Natural killer cell treated with Interleukin-12 subunit alpha and Interleukin-12 subunit beta and Interleukin-15 and Interleukin-18, amount 100 ng/mL, for 72 hours (primary cell): ENCODE measurements at regions not wholly inside any gene's neighbourhood (a gene's known extent, or its start where the extent isn't known, plus 50 kb on each side); places are given as distances from the start of the nearest gene placed in this dataset.

Experiments
- ATAC-seq, 2 donors: fragments of 150-1000 bp; cut with Tn5 transposase in 1 of 2; sonication (Bioruptor Pico), chemical (Tn5 transposase) in 1 of 2; 2 replicates each; pipeline ENCODE4 v1.10.0; 2021
- DNase-seq: peaks from one replicate; pipeline ENCODE4 v3.0.0; 2022; ENCODE audit warnings: low spot score
- H3K27ac Mint-ChIP-seq, 2 donors: 1 replicate in 1 of 2; 2 replicates in 1 of 2; pipeline ENCODE4 v1.8.0; 2022; ENCODE audit warnings: mixed read lengths in 2 of 2, mild to moderate bottlenecking in 1 of 2, moderate library complexity in 1 of 2
- H3K27me3 Mint-ChIP-seq, 2 donors: 1 replicate in 1 of 2; 2 replicates in 1 of 2; pipeline ENCODE4 v1.8.0; 2022; ENCODE audit warnings: mixed read lengths in 2 of 2
- H3K36me3 Mint-ChIP-seq: one replicate; pipeline ENCODE4 v1.8.0; 2022; ENCODE audit warnings: mixed read lengths
- H3K4me1 Mint-ChIP-seq, 2 donors: 1 replicate in 1 of 2; 2 replicates in 1 of 2; pipeline ENCODE4 v1.8.0; 2022; ENCODE audit warnings: low read depth in 2 of 2, mixed read lengths in 2 of 2, mild to moderate bottlenecking in 1 of 2
- H3K4me3 Mint-ChIP-seq: one replicate; pipeline ENCODE4 v1.8.0; 2022; ENCODE audit warnings: mixed read lengths
- H3K9me3 Mint-ChIP-seq: 2 replicates; pipeline ENCODE4 v1.8.0; 2022; ENCODE audit warnings: mixed read lengths

DNA sequence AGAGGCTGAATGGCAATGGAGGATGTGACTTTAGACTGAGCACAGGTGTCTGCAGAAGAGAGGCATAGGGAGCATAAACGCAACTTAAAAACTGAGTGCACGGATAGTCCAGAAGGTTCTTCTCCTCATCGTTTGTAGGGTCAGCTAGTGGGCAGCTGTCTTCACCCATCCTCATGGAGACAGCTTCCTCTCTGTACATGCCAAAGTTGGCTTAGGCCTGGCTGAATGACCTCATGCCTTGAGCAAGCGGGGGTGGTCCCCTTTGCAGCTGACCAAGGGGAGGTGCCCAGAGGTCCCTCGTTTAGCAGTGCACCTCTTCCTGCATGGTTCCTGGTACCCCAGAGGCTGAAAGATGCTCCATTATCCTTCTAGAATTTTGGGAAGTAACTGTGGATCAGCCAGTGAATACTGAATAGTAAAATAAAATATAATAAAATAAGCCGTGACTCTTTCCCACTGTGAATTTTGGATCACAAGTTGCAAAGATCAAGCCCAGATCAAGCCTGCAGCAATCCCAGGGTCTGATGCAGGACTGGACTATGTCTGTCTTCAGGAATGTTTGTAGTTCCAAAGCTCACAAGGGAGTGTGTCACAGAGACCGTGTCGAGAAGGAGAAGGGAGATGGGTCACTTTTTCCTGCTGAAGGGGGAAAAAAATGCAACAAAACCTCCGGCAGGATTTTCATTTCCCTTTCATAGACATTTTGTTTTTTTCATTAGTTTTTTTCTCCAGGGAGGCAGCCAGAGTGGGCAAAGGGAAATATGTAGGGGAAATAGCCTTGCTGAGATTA lies 295.3 kb upstream of the MKI67 start:
- no peaks in the 10 kb centered on the region for H3K9me3 Mint-ChIP-seq
- ATAC-seq = no peak
- no peaks in the 10 kb centered on the region for H3K4me1 Mint-ChIP-seq
- no peak overlapping the region for H3K27ac Mint-ChIP-seq
- H3K36me3 Mint-ChIP-seq = no peaks in the 10 kb centered on the region
- peaks cover 12 to 19% of the 10 kb centered on the region in 2 donors for H3K27me3 Mint-ChIP-seq
- DNase-seq = no peak
- H3K4me3 Mint-ChIP-seq = no peak overlapping the region

DNA sequence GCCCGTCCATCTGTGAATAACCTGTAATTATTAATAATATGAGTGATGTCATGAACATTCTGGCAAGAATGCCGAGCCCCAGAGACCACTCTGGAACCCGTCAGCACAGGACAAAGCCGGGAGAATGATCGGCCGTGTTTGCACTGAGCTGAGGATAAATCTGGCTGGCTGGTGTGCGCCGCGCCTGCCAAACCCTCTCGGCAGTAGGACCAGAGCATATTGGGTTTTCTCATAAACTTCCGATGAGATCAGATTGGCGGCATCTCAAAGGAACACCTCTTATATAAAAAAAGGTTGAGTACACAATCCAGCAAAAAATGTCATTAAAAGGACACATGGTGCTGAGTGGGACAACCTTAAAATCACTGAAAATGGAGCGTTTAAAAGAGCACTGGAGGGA lies 296.0 kb upstream of the MKI67 start:
- no peak overlapping the region for H3K4me3 Mint-ChIP-seq
- ATAC-seq (no peak), DNase-seq (no peak)
- H3K27ac Mint-ChIP-seq = no peak overlapping the region
- no peaks in the 10 kb centered on the region for H3K4me1 Mint-ChIP-seq
- no peaks in the 10 kb centered on the region for H3K36me3 Mint-ChIP-seq
- H3K9me3 Mint-ChIP-seq = no peaks in the 10 kb centered on the region
- H3K27me3 Mint-ChIP-seq = peaks cover 14 to 21% of the 10 kb centered on the region in 2 donors

DNA sequence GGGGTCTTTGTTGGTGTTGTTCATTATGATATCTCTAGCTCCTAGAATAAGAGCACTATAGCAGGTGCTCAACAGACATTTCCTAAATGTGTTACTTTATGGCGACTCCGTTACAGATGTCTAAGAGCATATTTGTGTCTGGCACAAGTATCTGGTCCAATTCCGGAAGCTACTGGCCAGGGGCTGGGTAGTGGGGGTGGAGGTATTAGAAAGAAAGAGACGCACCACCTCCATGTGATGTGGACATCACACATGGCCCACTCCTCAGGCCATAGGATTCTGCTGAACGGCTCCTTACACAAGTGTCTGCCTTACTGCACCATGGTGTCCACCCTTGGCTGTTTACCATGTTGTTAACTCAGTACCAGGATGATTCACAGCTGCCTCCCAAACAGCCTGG lies 296.8 kb upstream of the MKI67 start:
- Mint-ChIP-seq H3K4me3 (no peak overlapping the region), H3K4me1 (no peaks in the 10 kb centered on the region), H3K9me3 (no peaks in the 10 kb centered on the region), H3K27ac (no peak overlapping the region), H3K27me3 (peaks cover 20 to 26% of the 10 kb centered on the region in 2 donors), H3K36me3 (no peaks in the 10 kb centered on the region)
- no peak for ATAC-seq
- no peak for DNase-seq

DNA sequence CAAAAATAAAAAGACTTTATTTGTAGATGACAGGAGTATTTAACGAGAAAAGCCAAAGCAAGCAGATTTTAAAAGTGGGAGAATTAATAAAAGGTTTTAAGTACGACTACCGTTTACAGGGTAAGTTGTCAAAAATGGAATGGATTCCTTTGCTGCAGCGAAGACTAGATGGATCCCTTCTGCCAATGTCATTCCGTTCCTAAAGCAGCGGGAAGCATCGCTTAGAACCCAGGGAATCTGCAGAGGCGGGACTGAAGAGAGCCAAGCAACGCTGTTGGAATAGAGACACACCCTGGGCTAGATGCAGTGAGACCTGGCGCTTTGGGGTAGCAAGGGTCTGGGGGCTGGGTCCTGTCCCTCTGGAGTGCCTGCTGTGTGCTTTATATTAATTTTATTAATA lies 303.1 kb upstream of the MKI67 start:
- Mint-ChIP-seq H3K4me1 (no peaks in the 10 kb centered on the region), H3K27ac (no peak overlapping the region), H3K9me3 (no peaks in the 10 kb centered on the region), H3K4me3 (no peak overlapping the region), H3K36me3 (no peaks in the 10 kb centered on the region), H3K27me3 (peaks cover 18 to 19% of the 10 kb centered on the region in 2 donors)
- ATAC-seq (no peak), DNase-seq (no peak)

DNA sequence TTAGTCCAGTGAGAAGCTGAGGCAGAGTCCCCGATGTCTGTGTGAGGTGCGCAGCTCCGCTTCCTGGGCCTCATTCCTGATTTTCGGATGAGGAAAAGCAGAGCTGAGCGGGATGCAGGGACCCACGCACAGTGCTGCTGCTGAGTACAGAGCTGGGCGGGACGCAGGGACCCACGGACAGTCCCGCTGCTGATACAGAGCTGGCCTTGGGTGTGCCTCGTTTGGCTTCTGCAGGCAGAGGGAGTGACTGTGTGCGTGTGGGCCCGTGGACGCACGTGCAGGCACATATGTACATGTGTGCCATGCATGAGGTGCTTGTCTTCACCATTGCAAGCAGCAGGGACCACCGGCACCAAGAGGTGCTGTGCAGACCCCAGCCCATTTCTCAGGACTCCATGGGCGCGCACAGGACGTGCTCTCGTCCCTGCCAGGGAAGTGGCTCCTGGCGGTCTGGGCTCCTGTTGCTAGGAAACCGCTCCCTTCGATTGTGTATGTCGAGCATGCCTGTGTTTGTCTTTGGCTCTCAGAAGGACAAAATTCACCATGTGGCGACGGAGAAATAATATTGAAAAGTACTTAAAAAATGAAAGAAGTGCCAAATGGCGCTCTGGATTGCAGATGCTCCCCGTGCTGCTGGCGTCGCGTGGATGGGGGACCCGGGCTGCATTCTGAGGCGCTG lies 303.8 kb upstream of the MKI67 start:
- no peak overlapping the region for H3K27ac Mint-ChIP-seq
- no peaks in the 10 kb centered on the region for H3K9me3 Mint-ChIP-seq
- DNase-seq = no peak
- peak in 1 of 2 donors; percentile 31 for ATAC-seq
- no peak overlapping the region for H3K4me3 Mint-ChIP-seq
- H3K27me3 Mint-ChIP-seq = peaks cover 17 to 18% of the 10 kb centered on the region in 2 donors
- H3K4me1 Mint-ChIP-seq = no peaks in the 10 kb centered on the region
- no peaks in the 10 kb centered on the region for H3K36me3 Mint-ChIP-seq

DNA sequence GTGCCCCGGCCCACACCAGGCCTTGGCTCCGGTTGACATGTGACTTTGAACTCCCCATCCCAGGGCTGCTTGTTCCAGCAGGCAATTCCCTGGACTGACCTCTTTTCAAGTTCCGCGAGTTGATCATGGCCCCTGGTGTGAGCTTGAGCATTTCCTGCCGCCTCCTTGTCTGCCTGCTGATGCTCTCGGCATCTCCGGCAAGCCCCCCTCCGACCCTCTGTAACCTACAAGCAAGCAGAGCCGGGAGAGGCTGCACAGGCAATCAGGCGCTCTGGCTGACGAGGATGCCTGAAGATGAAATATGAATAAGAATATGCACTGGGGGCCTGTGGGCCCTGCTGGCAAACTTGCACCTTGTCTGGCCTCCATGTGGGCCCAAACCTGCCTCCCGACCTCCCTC lies 304.9 kb upstream of the MKI67 start:
- H3K27me3 Mint-ChIP-seq = peaks cover 12 to 14% of the 10 kb centered on the region in 2 donors
- ATAC-seq = no peak
- DNase-seq = no peak
- no peaks in the 10 kb centered on the region for H3K9me3 Mint-ChIP-seq
- no peak overlapping the region for H3K27ac Mint-ChIP-seq
- no peak overlapping the region for H3K4me3 Mint-ChIP-seq
- no peaks in the 10 kb centered on the region for H3K4me1 Mint-ChIP-seq
- H3K36me3 Mint-ChIP-seq = no peaks in the 10 kb centered on the region

DNA sequence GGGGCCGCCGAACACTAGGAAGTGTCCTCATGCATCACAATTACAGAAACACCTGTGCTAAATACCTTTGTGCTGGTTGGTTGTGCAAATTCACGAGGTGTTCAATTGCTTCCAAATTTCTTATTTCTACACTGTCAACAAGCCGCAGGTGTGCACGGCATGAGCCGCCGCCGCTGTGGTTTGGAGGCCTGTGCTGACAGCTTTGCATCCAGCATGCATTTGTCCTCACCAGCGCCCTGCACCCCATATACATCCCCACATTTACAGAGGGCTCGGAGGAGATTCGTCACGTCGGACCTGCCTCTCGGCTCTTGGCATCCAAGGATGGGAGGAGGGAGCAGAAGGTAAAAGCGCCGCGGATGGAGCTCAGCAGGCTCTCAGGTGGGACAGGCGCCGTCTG lies 305.3 kb upstream of the MKI67 start:
- no peaks in the 10 kb centered on the region for H3K4me1 Mint-ChIP-seq
- no peak overlapping the region for H3K27ac Mint-ChIP-seq
- peaks cover 12 to 14% of the 10 kb centered on the region in 2 donors for H3K27me3 Mint-ChIP-seq
- ATAC-seq (no peak), DNase-seq (no peak)
- no peak overlapping the region for H3K4me3 Mint-ChIP-seq
- H3K36me3 Mint-ChIP-seq = no peaks in the 10 kb centered on the region
- no peaks in the 10 kb centered on the region for H3K9me3 Mint-ChIP-seq

DNA sequence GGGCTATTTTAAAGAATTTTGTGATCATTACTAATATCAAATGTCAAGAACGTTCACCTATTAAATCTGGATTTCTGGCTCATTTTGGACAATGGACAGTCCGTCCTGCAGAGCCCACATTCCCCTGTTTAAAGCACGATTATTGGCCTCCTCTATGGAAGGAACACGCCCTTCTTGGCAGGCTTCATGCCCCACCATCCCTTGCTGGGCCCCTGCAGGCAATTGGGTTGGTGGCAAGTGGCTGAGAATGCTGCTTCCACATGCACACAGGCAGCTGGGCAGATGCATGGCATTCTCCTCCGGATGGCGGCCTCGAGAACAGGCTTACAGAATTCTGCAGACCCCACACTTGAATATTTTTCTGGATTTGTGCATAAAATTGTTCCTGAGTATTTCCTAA lies 305.8 kb upstream of the MKI67 start:
- Mint-ChIP-seq H3K9me3 (no peaks in the 10 kb centered on the region), H3K4me3 (no peak overlapping the region), H3K4me1 (no peaks in the 10 kb centered on the region), H3K36me3 (no peaks in the 10 kb centered on the region), H3K27me3 (peaks cover 14 to 15% of the 10 kb centered on the region in 2 donors), H3K27ac (no peak overlapping the region)
- DNase-seq (no peak), ATAC-seq (no peak)

DNA sequence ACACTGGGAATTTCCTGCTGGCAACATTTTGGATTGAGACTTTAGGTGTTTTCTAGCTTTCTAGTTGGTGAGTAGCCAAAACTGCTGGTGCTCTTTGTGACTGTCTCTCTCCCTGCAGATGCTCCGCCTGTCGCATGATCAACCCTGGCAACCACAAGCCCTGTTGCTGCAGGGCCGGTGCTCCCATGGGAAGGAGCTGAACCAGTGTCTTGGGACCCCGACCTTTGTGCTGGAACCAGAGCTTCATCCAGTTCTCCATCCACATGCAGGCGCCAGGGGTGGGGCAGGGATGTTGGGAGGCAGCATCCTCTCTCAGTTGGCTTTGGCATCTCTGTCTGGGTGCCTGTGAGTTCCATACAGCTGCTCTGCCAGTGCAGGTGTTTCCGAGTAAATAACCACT lies 306.2 kb upstream of the MKI67 start:
- Mint-ChIP-seq H3K4me1 (no peaks in the 10 kb centered on the region), H3K36me3 (no peaks in the 10 kb centered on the region), H3K27me3 (peaks cover 10 to 13% of the 10 kb centered on the region in 2 donors), H3K4me3 (no peak overlapping the region), H3K27ac (no peak overlapping the region), H3K9me3 (no peaks in the 10 kb centered on the region)
- ATAC-seq = no peak
- DNase-seq = no peak

DNA sequence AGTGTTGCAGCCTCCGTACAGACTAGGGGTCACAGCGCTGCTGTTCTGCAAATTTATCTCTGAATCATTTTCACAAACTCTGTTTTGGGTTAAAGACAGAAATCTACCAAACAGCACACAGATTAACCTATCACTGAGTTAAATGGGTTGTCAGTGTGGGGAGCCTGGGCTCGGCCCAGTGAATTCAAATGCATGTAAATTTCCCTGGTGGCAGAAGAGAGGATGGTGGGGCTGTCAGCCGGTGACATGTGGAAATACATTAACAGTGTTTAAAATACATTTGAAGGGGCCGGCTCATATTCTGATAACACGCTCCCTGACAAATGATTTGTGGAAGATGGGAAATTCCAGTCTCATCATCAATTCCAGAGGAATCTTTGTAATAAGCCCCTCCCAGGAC lies 309.6 kb upstream of the MKI67 start:
- DNase-seq (no peak), ATAC-seq (no peak)
- H3K4me3 Mint-ChIP-seq = no peak overlapping the region
- no peaks in the 10 kb centered on the region for H3K9me3 Mint-ChIP-seq
- no peak overlapping the region for H3K27ac Mint-ChIP-seq
- H3K36me3 Mint-ChIP-seq = no peaks in the 10 kb centered on the region
- H3K4me1 Mint-ChIP-seq = no peaks in the 10 kb centered on the region
- peaks cover 6 to 16% of the 10 kb centered on the region in 2 donors for H3K27me3 Mint-ChIP-seq

DNA sequence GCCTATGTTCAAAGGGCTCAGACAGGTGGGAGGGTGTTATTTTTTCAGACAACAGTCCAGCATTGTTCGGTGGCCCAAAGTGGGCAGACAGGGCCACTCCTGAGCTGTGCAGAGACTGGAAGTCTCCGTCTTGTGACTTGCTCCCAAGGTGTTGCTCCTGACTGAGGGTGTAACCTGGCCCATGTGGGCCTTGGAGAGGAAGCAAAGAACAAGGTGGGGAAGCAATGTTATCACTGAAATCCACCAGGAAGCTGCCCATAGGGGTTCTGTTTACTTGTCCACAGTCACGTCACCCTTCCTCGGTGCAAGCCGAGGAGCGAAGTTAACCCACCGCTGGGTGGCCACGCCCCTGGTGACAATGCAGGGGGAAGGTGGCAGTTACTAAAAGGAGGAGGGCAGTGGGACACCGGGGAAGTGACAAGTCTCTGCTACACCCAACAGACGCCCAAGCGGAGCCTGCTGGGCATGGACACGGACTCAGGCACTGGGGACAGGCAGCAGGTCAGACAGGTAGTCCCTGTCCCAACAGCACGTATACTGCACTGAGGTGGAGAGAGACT lies 311.6 kb upstream of the MKI67 start:
- H3K36me3 Mint-ChIP-seq = no peaks in the 10 kb centered on the region

DNA sequence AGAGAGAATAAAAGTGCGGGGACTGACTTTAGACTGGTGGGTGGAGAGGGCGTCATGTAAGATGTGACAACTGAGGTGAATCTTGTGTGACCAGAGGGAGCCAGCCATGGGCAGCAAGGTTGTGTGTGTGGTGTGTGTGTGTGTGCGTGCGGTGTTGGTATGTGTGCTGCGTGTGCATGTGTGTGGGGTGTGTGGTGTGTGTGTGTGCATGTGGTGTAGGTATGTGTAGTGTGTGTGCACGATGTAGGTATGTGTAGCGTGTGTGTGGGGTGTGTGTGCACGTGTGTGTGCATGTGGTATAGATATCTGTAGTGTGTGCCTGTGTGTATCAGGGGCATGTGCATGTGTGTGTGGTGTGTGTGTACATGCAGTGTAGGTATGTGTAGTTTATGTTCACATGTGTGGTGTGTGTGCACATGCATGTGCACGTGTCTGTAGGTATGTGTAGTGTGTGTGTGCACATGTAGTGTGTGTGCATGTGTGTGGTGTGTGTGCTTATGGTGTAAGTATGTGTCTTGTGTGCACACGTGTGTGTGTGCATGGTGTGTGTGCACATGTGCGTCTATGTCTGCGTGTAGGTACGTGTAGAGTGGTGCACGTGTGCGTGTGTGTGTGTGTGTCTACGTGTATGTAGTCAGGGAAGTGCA lies 312.3 kb upstream of the MKI67 start:
- Mint-ChIP-seq H3K4me1 (no peaks in the 10 kb centered on the region), H3K27me3 (peaks cover 13 to 37% of the 10 kb centered on the region in 2 donors), H3K4me3 (no peak overlapping the region), H3K27ac (no peak overlapping the region), H3K36me3 (no peaks in the 10 kb centered on the region), H3K9me3 (no peaks in the 10 kb centered on the region)
- ATAC-seq (peak; percentile 42 to 47), DNase-seq (no peak)

More for the DNA sequence above, 311.6 kb upstream of the MKI67 start:
- peaks cover 11 to 35% of the 10 kb centered on the region in 2 donors for H3K27me3 Mint-ChIP-seq
- no peaks in the 10 kb centered on the region for H3K9me3 Mint-ChIP-seq
- no peak for DNase-seq
- no peaks in the 10 kb centered on the region for H3K4me1 Mint-ChIP-seq
- no peak overlapping the region for H3K4me3 Mint-ChIP-seq
- no peak overlapping the region for H3K27ac Mint-ChIP-seq
- ATAC-seq = no peak

DNA sequence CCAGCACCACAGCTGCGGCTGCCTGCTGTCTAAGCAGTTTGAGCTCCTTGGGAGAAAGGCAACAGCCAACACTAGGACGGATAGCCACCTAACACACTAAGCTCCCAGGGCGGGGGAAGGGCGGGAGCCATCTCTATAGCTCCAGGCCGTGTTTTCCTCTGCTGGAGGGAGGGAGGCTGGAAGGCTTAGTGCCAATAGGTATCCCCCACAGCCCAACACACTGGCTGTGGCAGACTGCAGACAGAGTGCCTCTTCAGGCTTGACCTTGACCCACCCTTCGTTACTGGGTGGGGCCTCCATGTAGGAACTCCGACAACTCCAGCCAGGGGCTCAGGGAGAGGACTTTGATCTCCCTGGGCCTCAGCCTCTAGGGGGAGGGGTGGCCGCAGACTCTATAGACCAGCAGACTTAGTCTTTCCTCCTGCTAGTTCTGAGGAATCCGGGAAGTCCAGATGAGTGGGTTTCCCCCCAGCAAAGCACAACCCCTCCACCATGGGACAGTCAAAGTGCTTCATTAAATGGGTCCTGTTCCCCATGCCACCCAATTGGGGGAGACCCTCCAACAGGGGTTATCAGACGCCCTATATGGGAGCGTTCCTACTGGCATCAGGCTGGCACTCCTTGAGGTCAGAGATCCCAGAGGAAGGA lies 314.4 kb upstream of the MKI67 start:
- H3K36me3 Mint-ChIP-seq = no peaks in the 10 kb centered on the region
- no peaks in the 10 kb centered on the region for H3K4me1 Mint-ChIP-seq
- H3K9me3 Mint-ChIP-seq = no peaks in the 10 kb centered on the region
- H3K4me3 Mint-ChIP-seq = no peak overlapping the region
- no peak overlapping the region for H3K27ac Mint-ChIP-seq
- DNase-seq (no peak), ATAC-seq (no peak)
- H3K27me3 Mint-ChIP-seq = peaks cover 13 to 50% of the 10 kb centered on the region in 2 donors
